Neural cell (in vitro differentiated cells): ENCODE measurements at regions not wholly inside any gene's neighbourhood (a gene's known extent, or its start where the extent isn't known, plus 50 kb on each side); places are given as distances from the start of the nearest gene placed in this dataset.

Experiments
- H2AFZ ChIP-seq: fragments of 200-600, 300-800 bp; sonication (generic), shearing (Covaris generic); 2 replicates; pipeline ENCODE4 v1.6.0; 2014; ENCODE audit warnings: low read depth, mild to moderate bottlenecking, antibody characterized with exemption, low read length, moderate library complexity
- H3F3A ChIP-seq: fragments of 200-600 bp; shearing (Covaris generic); 2 replicates; pipeline ENCODE4 v1.6.1; 2016; ENCODE audit warnings: mild to moderate bottlenecking, moderate library complexity, mixed read lengths, antibody characterized with exemption, low read length; ENCODE audit not compliant: insufficient read depth, poor library complexity, severe bottlenecking
- H3K27ac ChIP-seq: fragments of 200-600, 300-800 bp; sonication (generic), shearing (Covaris generic); 2 replicates; pipeline ENCODE4 v1.5.1; 2014; ENCODE audit warnings: mild to moderate bottlenecking, low read length, moderate library complexity
- H3K27me3 ChIP-seq: fragments of 300-800, 200-600 bp; sonication (generic), shearing (Covaris generic); 2 replicates; pipeline ENCODE4 v1.6.0; 2014; ENCODE audit warnings: mild to moderate bottlenecking, low read depth, low read length, moderate library complexity; ENCODE audit not compliant: insufficient read depth
- H3K36me3 ChIP-seq: fragments of 300-800, 200-600 bp; sonication (generic), shearing (Covaris generic); 2 replicates; pipeline ENCODE4 v1.5.1; 2014; ENCODE audit warnings: mild to moderate bottlenecking, antibody characterized with exemption, low read length, moderate library complexity; ENCODE audit not compliant: insufficient read depth
- H3K4me2 ChIP-seq: fragments of 300-800, 200-600 bp; sonication (generic), shearing (Covaris generic); 2 replicates; pipeline ENCODE4 v1.6.0; 2014; ENCODE audit warnings: mild to moderate bottlenecking, low read length
- H3K4me3 ChIP-seq: fragments of 300-800, 200-600 bp; sonication (generic), shearing (Covaris generic); 2 replicates; pipeline ENCODE4 v1.5.1; 2014; ENCODE audit warnings: mild to moderate bottlenecking, low read length, moderate library complexity
- H3K79me2 ChIP-seq: fragments of 200-600 bp; shearing (Covaris generic); replicated peaks from 2 replicates; pipeline ENCODE4 v1.6.0; 2014; ENCODE audit warnings: mild to moderate bottlenecking, low read length, moderate library complexity; ENCODE audit not compliant: insufficient read depth
- H3K9ac ChIP-seq: fragments of 300-800, 200-600 bp; sonication (generic), shearing (Covaris generic); 2 replicates; pipeline ENCODE4 v1.6.1; 2016; ENCODE audit warnings: mild to moderate bottlenecking, low read length, mixed read lengths
- H3K9me2 ChIP-seq: fragments of 200-600 bp; shearing (Covaris generic); 2 replicates; pipeline ENCODE4 v1.6.1; 2016; ENCODE audit warnings: mild to moderate bottlenecking, low read length, mixed read lengths; ENCODE audit not compliant: insufficient read depth
- H3K9me3 ChIP-seq: fragments of 200-600, 300-800 bp; sonication (generic), shearing (Covaris generic); 2 replicates; pipeline ENCODE4 v1.6.1; 2016; ENCODE audit warnings: mild to moderate bottlenecking, mixed run types, low read length, moderate library complexity, mixed read lengths
- H4K20me1 ChIP-seq: fragments of 200-600 bp; shearing (Covaris generic); 2 replicates; pipeline ENCODE4 v1.6.1; 2016; ENCODE audit warnings: mild to moderate bottlenecking, mixed run types; ENCODE audit not compliant: insufficient read depth
- CTCF ChIP-seq: fragments of 450-650 bp; IDR thresholded peaks from 2 replicates; pipeline ENCODE4 v1.5.1; 2014; ENCODE audit warnings: antibody characterized with exemption, mild to moderate bottlenecking, moderate library complexity; ENCODE audit not compliant: poor library complexity, severe bottlenecking
- EP300 ChIP-seq: fragments of 450-650 bp; conservative IDR thresholded peaks from 2 replicates; pipeline ENCODE4 v1.6.1; 2014; ENCODE audit warnings: antibody characterized with exemption, mild to moderate bottlenecking, moderate library complexity; ENCODE audit not compliant: poor library complexity, severe bottlenecking
- EZH2 ChIP-seq: fragments of 200-600, 300-800 bp; shearing (Covaris generic), sonication (generic); IDR thresholded peaks from 2 replicates; pipeline ENCODE4 v1.6.1; 2014; ENCODE audit warnings: antibody characterized with exemption, low read length, borderline replicate concordance, mild to moderate bottlenecking; ENCODE audit not compliant: insufficient read depth, poor library complexity, severe bottlenecking
- MXI1 ChIP-seq: fragments of 450-650 bp; conservative IDR thresholded peaks from 2 replicates; pipeline ENCODE4 v1.6.1; 2014; ENCODE audit warnings: antibody characterized with exemption, mild to moderate bottlenecking; ENCODE audit not compliant: poor library complexity, severe bottlenecking
- POLR2AphosphoS5 ChIP-seq: IDR thresholded peaks from 2 replicates; pipeline ENCODE4 v1.6.1; 2012
- RAD21 ChIP-seq: fragments of 450-650 bp; conservative IDR thresholded peaks from 2 replicates; pipeline ENCODE4 v1.6.1; 2014; ENCODE audit warnings: antibody characterized with exemption, mild to moderate bottlenecking, moderate library complexity
- REST ChIP-seq: IDR thresholded peaks from 2 replicates; pipeline ENCODE4 v1.6.1; 2012; ENCODE audit warnings: borderline replicate concordance
- SMC3 ChIP-seq: fragments of 450-650 bp; conservative IDR thresholded peaks from 2 replicates; pipeline ENCODE4 v1.6.1; 2014; ENCODE audit warnings: antibody characterized with exemption, mild to moderate bottlenecking, moderate library complexity; ENCODE audit not compliant: poor library complexity
- TAF1 ChIP-seq: IDR thresholded peaks from 2 replicates; pipeline ENCODE4 v1.6.1; 2012; ENCODE audit warnings: low read depth

GRCh38 chr10:78817804-78818203 is 251.0 kb upstream of the ZMIZ1 start:
- Histone ChIP-seq H4K20me1 (no peaks in the 10 kb centered on the region), H3F3A (no peaks in the 10 kb centered on the region), H3K4me2 (no peak overlapping the region), H3K9me3 (no peaks in the 10 kb centered on the region), H3K27me3 (no peaks in the 10 kb centered on the region), H3K79me2 (no peaks in the 10 kb centered on the region), H3K4me3 (no peak overlapping the region), H3K36me3 (no peaks in the 10 kb centered on the region), H3K27ac (no peak overlapping the region), H3K9me2 (no peaks in the 10 kb centered on the region), H2AFZ (no peak overlapping the region), H3K9ac (no peak overlapping the region)
- TF ChIP-seq CTCF: no peak
- TF ChIP-seq EP300: no peak
- no peak for TF ChIP-seq SMC3
- no peak for TF ChIP-seq RAD21
- no peak for TF ChIP-seq POLR2AphosphoS5
- TF ChIP-seq REST: no peak
- TF ChIP-seq TAF1: no peak
- no peak for TF ChIP-seq MXI1
- no peak for TF ChIP-seq EZH2

GRCh38 chr10:78819361-78820006 is 249.3 kb upstream of the ZMIZ1 start:
- no peak overlapping the region for H3K27ac ChIP-seq
- no peak for TF ChIP-seq EP300
- no peak for TF ChIP-seq MXI1
- no peak for TF ChIP-seq SMC3
- no peak for TF ChIP-seq EZH2
- no peak for TF ChIP-seq RAD21
- no peak for TF ChIP-seq POLR2AphosphoS5
- no peak for TF ChIP-seq CTCF
- TF ChIP-seq REST: no peak
- no peak for TF ChIP-seq TAF1
- H3K9ac ChIP-seq: no peak overlapping the region
- no peak overlapping the region for H3K4me2 ChIP-seq
- no peaks in the 10 kb centered on the region for H3K79me2 ChIP-seq
- no peaks in the 10 kb centered on the region for H3K9me3 ChIP-seq
- H3K27me3 ChIP-seq: no peaks in the 10 kb centered on the region
- no peak overlapping the region for H2AFZ ChIP-seq
- H3K4me3 ChIP-seq: no peak overlapping the region
- H4K20me1 ChIP-seq: no peaks in the 10 kb centered on the region
- H3K9me2 ChIP-seq: no peaks in the 10 kb centered on the region
- H3F3A ChIP-seq: no peaks in the 10 kb centered on the region
- no peaks in the 10 kb centered on the region for H3K36me3 ChIP-seq
